ENCODE measurements at regions not wholly inside any gene's neighbourhood (a gene's known extent, or its start where the extent isn't known, plus 50 kb on each side); places are given as distances from the start of the nearest gene placed in this dataset.

DNA sequence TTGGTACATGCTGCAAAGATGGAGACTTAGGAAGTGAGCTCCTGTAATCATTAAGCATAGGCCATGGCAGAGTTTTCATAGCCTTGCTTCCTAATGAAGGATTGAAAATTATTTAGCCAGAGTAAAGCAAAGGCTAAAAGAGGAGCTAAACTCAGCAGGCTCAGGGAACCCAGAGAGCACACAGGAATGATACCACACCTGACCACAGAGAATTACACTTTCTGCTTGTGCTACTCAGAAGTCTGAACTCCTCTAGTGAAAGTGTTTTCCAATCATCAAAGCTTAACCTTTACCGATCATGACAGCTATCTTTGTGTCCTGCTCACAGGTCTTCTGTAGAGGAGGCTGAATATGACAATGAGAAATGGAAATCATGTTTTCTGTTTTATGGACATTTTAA, 347.7 kb downstream of the OTUD1 start (continued):
- TF ChIP-seq, protein P1, sequence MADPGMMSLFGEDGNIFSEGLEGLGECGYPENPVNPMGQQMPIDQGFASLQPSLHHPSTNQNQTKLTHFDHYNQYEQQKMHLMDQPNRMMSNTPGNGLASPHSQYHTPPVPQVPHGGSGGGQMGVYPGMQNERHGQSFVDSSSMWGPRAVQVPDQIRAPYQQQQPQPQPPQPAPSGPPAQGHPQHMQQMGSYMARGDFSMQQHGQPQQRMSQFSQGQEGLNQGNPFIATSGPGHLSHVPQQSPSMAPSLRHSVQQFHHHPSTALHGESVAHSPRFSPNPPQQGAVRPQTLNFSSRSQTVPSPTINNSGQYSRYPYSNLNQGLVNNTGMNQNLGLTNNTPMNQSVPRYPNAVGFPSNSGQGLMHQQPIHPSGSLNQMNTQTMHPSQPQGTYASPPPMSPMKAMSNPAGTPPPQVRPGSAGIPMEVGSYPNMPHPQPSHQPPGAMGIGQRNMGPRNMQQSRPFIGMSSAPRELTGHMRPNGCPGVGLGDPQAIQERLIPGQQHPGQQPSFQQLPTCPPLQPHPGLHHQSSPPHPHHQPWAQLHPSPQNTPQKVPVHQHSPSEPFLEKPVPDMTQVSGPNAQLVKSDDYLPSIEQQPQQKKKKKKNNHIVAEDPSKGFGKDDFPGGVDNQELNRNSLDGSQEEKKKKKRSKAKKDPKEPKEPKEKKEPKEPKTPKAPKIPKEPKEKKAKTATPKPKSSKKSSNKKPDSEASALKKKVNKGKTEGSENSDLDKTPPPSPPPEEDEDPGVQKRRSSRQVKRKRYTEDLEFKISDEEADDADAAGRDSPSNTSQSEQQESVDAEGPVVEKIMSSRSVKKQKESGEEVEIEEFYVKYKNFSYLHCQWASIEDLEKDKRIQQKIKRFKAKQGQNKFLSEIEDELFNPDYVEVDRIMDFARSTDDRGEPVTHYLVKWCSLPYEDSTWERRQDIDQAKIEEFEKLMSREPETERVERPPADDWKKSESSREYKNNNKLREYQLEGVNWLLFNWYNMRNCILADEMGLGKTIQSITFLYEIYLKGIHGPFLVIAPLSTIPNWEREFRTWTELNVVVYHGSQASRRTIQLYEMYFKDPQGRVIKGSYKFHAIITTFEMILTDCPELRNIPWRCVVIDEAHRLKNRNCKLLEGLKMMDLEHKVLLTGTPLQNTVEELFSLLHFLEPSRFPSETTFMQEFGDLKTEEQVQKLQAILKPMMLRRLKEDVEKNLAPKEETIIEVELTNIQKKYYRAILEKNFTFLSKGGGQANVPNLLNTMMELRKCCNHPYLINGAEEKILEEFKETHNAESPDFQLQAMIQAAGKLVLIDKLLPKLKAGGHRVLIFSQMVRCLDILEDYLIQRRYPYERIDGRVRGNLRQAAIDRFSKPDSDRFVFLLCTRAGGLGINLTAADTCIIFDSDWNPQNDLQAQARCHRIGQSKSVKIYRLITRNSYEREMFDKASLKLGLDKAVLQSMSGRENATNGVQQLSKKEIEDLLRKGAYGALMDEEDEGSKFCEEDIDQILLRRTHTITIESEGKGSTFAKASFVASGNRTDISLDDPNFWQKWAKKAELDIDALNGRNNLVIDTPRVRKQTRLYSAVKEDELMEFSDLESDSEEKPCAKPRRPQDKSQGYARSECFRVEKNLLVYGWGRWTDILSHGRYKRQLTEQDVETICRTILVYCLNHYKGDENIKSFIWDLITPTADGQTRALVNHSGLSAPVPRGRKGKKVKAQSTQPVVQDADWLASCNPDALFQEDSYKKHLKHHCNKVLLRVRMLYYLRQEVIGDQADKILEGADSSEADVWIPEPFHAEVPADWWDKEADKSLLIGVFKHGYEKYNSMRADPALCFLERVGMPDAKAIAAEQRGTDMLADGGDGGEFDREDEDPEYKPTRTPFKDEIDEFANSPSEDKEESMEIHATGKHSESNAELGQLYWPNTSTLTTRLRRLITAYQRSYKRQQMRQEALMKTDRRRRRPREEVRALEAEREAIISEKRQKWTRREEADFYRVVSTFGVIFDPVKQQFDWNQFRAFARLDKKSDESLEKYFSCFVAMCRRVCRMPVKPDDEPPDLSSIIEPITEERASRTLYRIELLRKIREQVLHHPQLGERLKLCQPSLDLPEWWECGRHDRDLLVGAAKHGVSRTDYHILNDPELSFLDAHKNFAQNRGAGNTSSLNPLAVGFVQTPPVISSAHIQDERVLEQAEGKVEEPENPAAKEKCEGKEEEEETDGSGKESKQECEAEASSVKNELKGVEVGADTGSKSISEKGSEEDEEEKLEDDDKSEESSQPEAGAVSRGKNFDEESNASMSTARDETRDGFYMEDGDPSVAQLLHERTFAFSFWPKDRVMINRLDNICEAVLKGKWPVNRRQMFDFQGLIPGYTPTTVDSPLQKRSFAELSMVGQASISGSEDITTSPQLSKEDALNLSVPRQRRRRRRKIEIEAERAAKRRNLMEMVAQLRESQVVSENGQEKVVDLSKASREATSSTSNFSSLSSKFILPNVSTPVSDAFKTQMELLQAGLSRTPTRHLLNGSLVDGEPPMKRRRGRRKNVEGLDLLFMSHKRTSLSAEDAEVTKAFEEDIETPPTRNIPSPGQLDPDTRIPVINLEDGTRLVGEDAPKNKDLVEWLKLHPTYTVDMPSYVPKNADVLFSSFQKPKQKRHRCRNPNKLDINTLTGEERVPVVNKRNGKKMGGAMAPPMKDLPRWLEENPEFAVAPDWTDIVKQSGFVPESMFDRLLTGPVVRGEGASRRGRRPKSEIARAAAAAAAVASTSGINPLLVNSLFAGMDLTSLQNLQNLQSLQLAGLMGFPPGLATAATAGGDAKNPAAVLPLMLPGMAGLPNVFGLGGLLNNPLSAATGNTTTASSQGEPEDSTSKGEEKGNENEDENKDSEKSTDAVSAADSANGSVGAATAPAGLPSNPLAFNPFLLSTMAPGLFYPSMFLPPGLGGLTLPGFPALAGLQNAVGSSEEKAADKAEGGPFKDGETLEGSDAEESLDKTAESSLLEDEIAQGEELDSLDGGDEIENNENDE (IDR thresholded peaks at IDR 0.05; ENCODE audit: insufficient replicate concordance, low read length), result no peak
- no peak for TF ChIP-seq HDAC6 (IDR thresholded peaks at IDR 0.05; ENCODE audit: low read depth, low read length)
- no peak for TF ChIP-seq JUND (IDR thresholded peaks at IDR 0.05; ENCODE audit: low read length)
- no peak for TF ChIP-seq CEBPB (IDR thresholded peaks at IDR 0.05; ENCODE audit: low read depth, low read length)
